Activated T-cell treated with anti-CD3 and anti-CD28 coated beads, Interleukin-2, amount 50 U/mL, for 72 hours (primary cell): ENCODE measurements at regions not wholly inside any gene's neighbourhood (a gene's known extent, or its start where the extent isn't known, plus 50 kb on each side); places are given as distances from the start of the nearest gene placed in this dataset.
"Not testable (repeated sequence)": the region's sequence is repeated elsewhere in the genome, so short reads cannot be mapped to it uniquely, and the experiment has no call there.

Experiments used
- ATAC-seq, 2 donors: fragments of 150-1000 bp; cut with Tn5 transposase; replicated peaks in 1 of 2; 2 replicates each; pipeline ENCODE4 v1.10.0; 2021; ENCODE audit warnings: moderate library complexity in 2 of 2, mild to moderate bottlenecking in 1 of 2
- DNase-seq, 2 donors: peaks; one replicate each; pipeline ENCODE4 v3.0.0; 2021 to 2022; ENCODE audit warnings: mixed read lengths in 1 of 2
- H3K27ac Mint-ChIP-seq: one replicate; pipeline ENCODE4 v1.8.0; 2022; ENCODE audit warnings: mild to moderate bottlenecking, moderate library complexity, mixed read lengths
- H3K27me3 Mint-ChIP-seq: one replicate; pipeline ENCODE4 v1.8.0; 2022; ENCODE audit warnings: low read depth, mixed read lengths
- H3K36me3 Mint-ChIP-seq, 2 donors: one replicate each; pipeline ENCODE4 v1.8.0; 2022; ENCODE audit warnings: mixed read lengths in 2 of 2, mild to moderate bottlenecking in 1 of 2; ENCODE audit not compliant: insufficient read depth in 2 of 2
- H3K4me1 Mint-ChIP-seq: one replicate; pipeline ENCODE4 v1.8.0; 2022; ENCODE audit warnings: low read depth, mixed read lengths
- H3K4me3 Mint-ChIP-seq, 2 donors: one replicate each; pipeline ENCODE4 v1.8.0; 2022; ENCODE audit warnings: mild to moderate bottlenecking in 2 of 2, mixed read lengths in 2 of 2, moderate library complexity in 2 of 2
- H3K9me3 Mint-ChIP-seq, 2 donors: one replicate each; pipeline ENCODE4 v1.8.0; 2022; ENCODE audit warnings: mixed read lengths in 2 of 2

DNA sequence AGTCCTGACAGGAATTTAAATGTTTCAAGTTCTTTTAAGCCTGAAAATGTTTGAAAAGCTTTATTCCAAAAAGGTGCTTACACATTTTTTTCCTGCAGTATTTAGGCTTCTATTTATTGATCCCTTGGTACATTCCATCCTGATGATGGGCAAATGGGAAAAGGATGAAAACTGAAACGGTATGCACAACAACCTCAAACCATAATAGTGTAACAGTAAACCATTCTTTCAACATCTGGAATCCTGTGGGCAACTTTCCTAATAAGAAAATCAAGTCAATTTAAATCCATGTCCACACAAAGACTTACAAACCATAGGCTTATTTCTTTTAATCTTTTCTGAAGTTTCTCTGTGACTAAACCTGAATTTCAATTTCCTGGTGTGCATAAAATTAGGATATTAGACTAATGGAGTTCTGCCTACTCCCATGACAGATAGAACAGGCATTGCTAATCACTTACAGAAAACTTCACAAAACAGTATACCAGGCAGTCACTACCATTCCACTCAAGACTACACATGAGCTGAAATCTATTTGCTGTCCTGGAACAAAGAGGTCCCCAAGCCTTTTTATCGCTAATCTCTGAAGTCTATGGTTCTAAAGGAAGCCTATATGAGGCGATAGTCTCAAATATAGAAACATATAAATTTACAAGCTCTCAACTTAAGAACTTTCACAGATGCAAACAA is 103.3 kb downstream of the DLEU7 start:
- ATAC-seq (no peak), DNase-seq (no peak)
- H3K36me3 Mint-ChIP-seq: no peaks in the 10 kb centered on the region
- H3K27me3 Mint-ChIP-seq: no peaks in the 10 kb centered on the region
- H3K27ac Mint-ChIP-seq: no peak overlapping the region
- H3K4me1 Mint-ChIP-seq: no peaks in the 10 kb centered on the region
- H3K9me3 Mint-ChIP-seq: peaks cover 0 to 1% of the 10 kb centered on the region in 2 donors
- H3K4me3 Mint-ChIP-seq: no peak overlapping the region

GRCh38 chr13:50742353-50742752 is 101.1 kb downstream of the DLEU7 start:
- peaks cover 0 to 1% of the 10 kb centered on the region in 2 donors for H3K9me3 Mint-ChIP-seq
- no peak for DNase-seq
- no peak for ATAC-seq
- no peaks in the 10 kb centered on the region for H3K36me3 Mint-ChIP-seq
- no peak overlapping the region for H3K4me3 Mint-ChIP-seq
- H3K27me3 Mint-ChIP-seq: no peaks in the 10 kb centered on the region
- H3K27ac Mint-ChIP-seq: no peak overlapping the region
- no peaks in the 10 kb centered on the region for H3K4me1 Mint-ChIP-seq

GRCh38 chr13:50742968-50743367 is 100.5 kb downstream of the DLEU7 start:
- H3K27ac Mint-ChIP-seq: no peak overlapping the region
- no peak for ATAC-seq
- no peaks in the 10 kb centered on the region for H3K36me3 Mint-ChIP-seq
- no peak overlapping the region for H3K4me3 Mint-ChIP-seq
- DNase-seq: no peak
- no peaks in the 10 kb centered on the region for H3K27me3 Mint-ChIP-seq
- peaks cover 0 to 1% of the 10 kb centered on the region in 2 donors for H3K9me3 Mint-ChIP-seq
- H3K4me1 Mint-ChIP-seq: no peaks in the 10 kb centered on the region

DNA sequence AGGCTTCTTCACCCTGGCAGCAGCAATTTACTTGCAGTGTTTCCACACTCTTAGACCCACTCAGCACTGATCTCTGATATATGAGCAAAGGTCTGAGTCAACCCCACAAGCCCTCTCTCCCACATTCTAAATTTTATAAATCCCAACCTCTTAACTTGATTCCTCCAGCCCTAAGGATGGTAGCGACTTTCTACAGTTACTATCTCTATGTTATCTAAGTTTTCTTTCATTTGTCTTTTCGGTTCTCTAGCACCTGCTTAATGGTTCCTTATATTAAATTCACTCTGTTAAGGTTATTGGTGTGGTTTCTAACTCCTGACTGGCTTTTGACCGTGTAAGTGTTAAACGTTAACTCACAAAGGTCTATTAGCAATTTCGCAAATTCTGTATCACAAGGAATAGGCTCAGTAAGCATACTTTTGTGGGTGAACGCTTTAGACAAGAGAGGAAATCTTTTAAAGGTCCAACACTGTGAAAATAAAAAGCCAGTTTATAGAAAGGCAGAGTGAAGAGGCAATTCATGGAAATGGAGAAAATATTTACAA is 99.3 kb downstream of the DLEU7 start:
- Mint-ChIP-seq H3K4me1 (no peaks in the 10 kb centered on the region), H3K27ac (no peak overlapping the region), H3K36me3 (no peaks in the 10 kb centered on the region), H3K4me3 (no peak overlapping the region), H3K27me3 (no peaks in the 10 kb centered on the region), H3K9me3 (peaks cover 0 to 1% of the 10 kb centered on the region in 2 donors)
- DNase-seq (no peak), ATAC-seq (no peak)

DNA sequence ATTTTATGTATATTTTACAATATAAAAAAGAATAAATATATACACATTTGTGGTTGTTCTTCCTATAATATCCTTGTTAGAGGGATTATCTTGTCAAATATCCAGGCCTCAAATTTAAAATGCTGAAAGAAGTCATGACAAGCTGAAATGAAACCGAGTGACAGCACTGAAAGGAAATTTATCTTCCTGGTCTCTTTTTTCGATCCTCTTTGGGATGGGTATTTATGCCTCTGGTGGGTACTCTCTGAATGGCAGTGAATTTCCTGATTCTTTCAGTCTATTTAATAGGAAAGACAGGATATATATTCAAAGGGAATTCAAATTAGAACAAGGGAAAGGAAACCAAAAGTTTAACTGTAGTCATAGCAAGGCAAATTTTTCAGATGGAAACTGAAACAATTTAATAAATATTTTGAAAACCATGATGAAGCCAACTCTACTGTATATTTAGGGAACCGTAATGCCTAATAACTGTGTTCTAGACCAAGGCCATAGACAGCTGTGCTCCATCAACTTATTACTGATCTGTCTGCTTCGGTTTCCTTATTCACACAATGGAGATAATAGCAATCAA is 97.9 kb downstream of the DLEU7 start:
- no peak overlapping the region for H3K4me3 Mint-ChIP-seq
- no peak for DNase-seq
- no peaks in the 10 kb centered on the region for H3K36me3 Mint-ChIP-seq
- H3K4me1 Mint-ChIP-seq: no peaks in the 10 kb centered on the region
- H3K9me3 Mint-ChIP-seq: peaks cover 0 to 1% of the 10 kb centered on the region in 2 donors
- no peak overlapping the region for H3K27ac Mint-ChIP-seq
- ATAC-seq: no peak
- no peaks in the 10 kb centered on the region for H3K27me3 Mint-ChIP-seq

DNA sequence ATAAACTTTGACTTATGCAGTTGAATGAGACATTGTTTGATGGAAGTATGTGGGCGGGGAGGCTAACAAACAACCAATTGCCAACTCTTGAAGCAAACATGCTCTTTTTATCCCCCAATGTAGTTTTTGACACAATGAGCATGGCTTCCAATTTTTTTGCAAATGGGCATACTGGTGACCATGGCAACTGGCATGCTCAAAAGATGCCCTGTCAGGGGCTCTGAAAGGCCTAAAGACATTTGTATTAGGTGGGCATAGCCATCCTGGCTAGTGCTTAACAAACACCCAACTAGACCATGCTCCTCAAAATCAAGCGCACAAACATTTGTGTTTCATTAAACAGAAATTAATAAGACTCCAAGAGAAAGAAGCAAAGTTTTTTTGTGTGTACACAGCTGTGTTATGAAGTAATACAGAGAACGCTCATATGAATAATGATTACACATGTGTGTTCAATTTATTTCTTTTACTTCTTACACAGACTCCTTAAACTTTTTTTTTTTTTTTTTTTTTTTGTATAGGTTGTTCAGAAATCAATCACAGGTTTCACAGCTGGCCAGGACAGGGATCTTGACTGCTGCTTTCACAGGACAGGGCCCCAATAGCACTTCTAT is 95.6 kb downstream of the DLEU7 start:
- no peaks in the 10 kb centered on the region for H3K9me3 Mint-ChIP-seq
- no peak for DNase-seq
- H3K36me3 Mint-ChIP-seq: peaks cover 0 to 2% of the 10 kb centered on the region in 2 donors
- no peak overlapping the region for H3K4me3 Mint-ChIP-seq
- H3K27me3 Mint-ChIP-seq: no peaks in the 10 kb centered on the region
- ATAC-seq: no peak
- H3K27ac Mint-ChIP-seq: no peak overlapping the region
- H3K4me1 Mint-ChIP-seq: no peaks in the 10 kb centered on the region

DNA sequence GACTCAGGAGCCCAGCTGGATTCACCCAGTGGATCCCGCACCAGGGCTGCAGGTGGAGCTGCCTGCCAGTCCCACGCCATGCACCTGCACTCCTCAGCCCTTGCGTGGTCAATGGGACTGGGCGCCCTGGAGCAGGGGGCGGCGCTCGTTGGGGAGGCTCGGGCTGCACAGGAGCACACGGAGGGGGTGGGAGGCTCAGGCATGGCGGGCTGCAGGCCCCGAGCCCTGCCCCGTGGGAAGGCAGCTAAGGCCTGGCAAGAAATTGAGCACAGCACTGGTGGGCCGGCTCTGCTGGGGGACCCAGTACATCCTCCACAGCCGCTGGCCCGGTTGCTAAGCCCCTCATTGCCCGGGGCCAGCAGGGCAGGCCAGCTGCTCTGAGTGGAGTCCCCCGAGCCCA is 90.3 kb downstream of the DLEU7 start:
- H3K27ac Mint-ChIP-seq, H3K4me3 Mint-ChIP-seq, H3K4me1 Mint-ChIP-seq: not testable (repeated sequence)

GRCh38 chr13:50755862-50756685 is 87.4 kb downstream of the DLEU7 start:
- not testable (repeated sequence) for H3K4me3 Mint-ChIP-seq, H3K36me3 Mint-ChIP-seq, H3K4me1 Mint-ChIP-seq, H3K9me3 Mint-ChIP-seq, ATAC-seq, DNase-seq, H3K27me3 Mint-ChIP-seq, H3K27ac Mint-ChIP-seq

More for the DNA sequence above, 90.3 kb downstream of the DLEU7 start:
- ATAC-seq, DNase-seq, H3K9me3 Mint-ChIP-seq, H3K27me3 Mint-ChIP-seq, H3K36me3 Mint-ChIP-seq: not testable (repeated sequence)

DNA sequence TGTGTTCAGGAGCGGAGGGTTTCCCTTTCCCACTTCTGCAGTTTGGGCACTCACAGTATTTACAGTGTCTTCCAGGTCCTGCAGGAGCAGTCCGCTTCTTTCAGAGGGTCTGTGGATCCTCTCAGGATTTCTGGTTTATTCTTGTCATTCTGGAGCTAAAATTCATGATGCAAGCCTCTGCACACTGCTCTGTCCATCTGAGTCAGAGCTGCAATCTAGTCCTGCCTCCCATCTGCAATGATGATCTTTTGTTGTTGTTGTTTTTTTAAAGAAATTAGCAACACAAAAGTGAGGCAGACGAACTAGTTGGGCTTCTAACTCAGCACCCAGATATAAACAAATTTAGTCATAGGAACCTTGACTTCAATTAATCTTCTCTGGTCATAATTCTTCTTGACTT is 86.5 kb downstream of the DLEU7 start:
- Mint-ChIP-seq H3K4me3 (no peak overlapping the region), H3K27me3 (no peaks in the 10 kb centered on the region), H3K4me1 (peaks cover 12% of the 10 kb centered on the region), H3K27ac (peak overlapping the region; percentile 1), H3K36me3 (peaks cover 0 to 3% of the 10 kb centered on the region in 2 donors), H3K9me3 (no peaks in the 10 kb centered on the region)
- no peak for ATAC-seq
- DNase-seq: no peak

GRCh38 chr13:50758796-50759195 is 84.7 kb downstream of the DLEU7 start:
- Mint-ChIP-seq H3K9me3 (no peaks in the 10 kb centered on the region), H3K4me3 (no peak overlapping the region), H3K27ac (no peak overlapping the region), H3K4me1 (peaks cover 12% of the 10 kb centered on the region), H3K27me3 (no peaks in the 10 kb centered on the region), H3K36me3 (peaks cover 0 to 3% of the 10 kb centered on the region in 2 donors)
- ATAC-seq (no peak), DNase-seq (no peak)

- DNase-seq: peak in 1 of 2 donors; percentile 3
Measured at GRCh38 chr13:50760751-50761150, 82.7 kb downstream of the DLEU7 start.

GRCh38 chr13:50761406-50761805 is 82.1 kb downstream of the DLEU7 start:
- ATAC-seq: no peak

More at GRCh38 chr13:50760751-50761150, 82.7 kb downstream of the DLEU7 start:
- H3K36me3 Mint-ChIP-seq: peaks cover 0 to 3% of the 10 kb centered on the region in 2 donors
- no peak overlapping the region for H3K4me3 Mint-ChIP-seq
- H3K4me1 Mint-ChIP-seq: peaks cover 12% of the 10 kb centered on the region
- H3K27ac Mint-ChIP-seq: no peak overlapping the region
- no peaks in the 10 kb centered on the region for H3K27me3 Mint-ChIP-seq
- ATAC-seq: peak in 1 of 2 donors; percentile 74
- H3K9me3 Mint-ChIP-seq: no peaks in the 10 kb centered on the region

More at GRCh38 chr13:50761406-50761805, 82.1 kb downstream of the DLEU7 start:
- Mint-ChIP-seq H3K4me3 (no peak overlapping the region), H3K9me3 (no peaks in the 10 kb centered on the region), H3K27me3 (no peaks in the 10 kb centered on the region), H3K36me3 (peaks cover 0 to 3% of the 10 kb centered on the region in 2 donors), H3K4me1 (peaks cover 12% of the 10 kb centered on the region), H3K27ac (no peak overlapping the region)
- DNase-seq: no peak
